Erythroblast (primary cell): ENCODE measurements at regions not wholly inside any gene's neighbourhood (a gene's known extent, or its start where the extent isn't known, plus 50 kb on each side); places are given as distances from the start of the nearest gene placed in this dataset.

Experiments
- GATA1 ChIP-seq: IDR thresholded peaks from 2 replicates; pipeline ENCODE4 v1.6.1; 2011; ENCODE audit warnings: low read depth, mild to moderate bottlenecking, control low read depth, low read length, moderate library complexity
- POLR2A ChIP-seq: IDR thresholded peaks from 2 replicates; pipeline ENCODE4 v1.6.1; 2011; ENCODE audit warnings: mild to moderate bottlenecking, low read length

DNA sequence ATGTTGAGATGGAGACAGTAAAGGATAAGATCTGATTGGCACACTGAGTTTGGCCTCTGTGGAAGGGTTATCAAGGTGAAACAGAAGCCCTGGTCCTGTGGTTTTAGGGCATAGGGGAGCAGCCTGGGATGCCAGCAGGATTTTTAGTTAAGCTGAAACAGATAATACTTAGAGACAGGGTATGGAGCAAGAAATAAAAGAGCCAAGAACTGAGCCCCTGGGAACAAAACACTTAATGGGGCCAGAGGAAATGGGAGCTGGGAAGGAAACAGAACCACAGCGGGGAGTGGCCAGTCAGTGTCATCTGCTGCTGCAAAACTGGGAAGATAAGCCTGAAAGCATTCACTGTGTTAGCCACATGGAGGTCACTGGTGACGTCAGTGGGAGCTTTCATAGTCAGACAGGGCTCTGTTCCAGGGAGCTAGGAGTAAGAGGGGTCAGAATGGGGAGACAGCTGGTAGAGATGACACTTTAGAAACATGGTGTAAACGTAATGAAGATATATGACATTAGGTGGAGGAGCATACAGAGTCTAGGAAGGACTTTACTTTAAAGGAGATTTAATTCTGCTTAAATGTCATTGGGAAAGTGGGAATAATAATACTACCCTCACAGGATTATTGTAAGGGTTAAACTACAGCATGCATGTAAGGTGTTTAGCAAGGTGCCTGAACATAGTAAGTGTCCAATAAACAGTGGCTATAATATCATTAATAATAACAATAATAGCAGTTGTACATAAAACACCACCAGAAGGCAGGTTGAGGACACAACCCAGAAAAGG lies 172.7 kb upstream of the CTNNB1 start:
- TF ChIP-seq POLR2A: no peak
- TF ChIP-seq GATA1: no peak
